DOHH2 (cell line): ENCODE measurements at regions not wholly inside any gene's neighbourhood (a gene's known extent, or its start where the extent isn't known, plus 50 kb on each side); places are given as distances from the start of the nearest gene placed in this dataset.

Source experiments
- H3F3A ChIP-seq: fragments of 200-600 bp; sonication (generic), shearing (Covaris generic); 2 replicates; pipeline ENCODE4 v1.6.0; 2016; ENCODE audit warnings: antibody characterized with exemption, mild to moderate bottlenecking; ENCODE audit not compliant: control insufficient read depth, insufficient read depth
- H3K27ac ChIP-seq: fragments of 200-600 bp; sonication (generic); 2 replicates; pipeline ENCODE4 v1.5.1; 2014; ENCODE audit warnings: low read depth, mild to moderate bottlenecking, low read length, moderate library complexity
- H3K27me3 ChIP-seq: fragments of 200-600 bp; sonication (generic); 2 replicates; pipeline ENCODE4 v1.6.1; 2014; ENCODE audit warnings: mild to moderate bottlenecking, low read length, mixed read lengths; ENCODE audit not compliant: control insufficient read depth
- H3K36me3 ChIP-seq: fragments of 200-600 bp; sonication (generic); 2 replicates; pipeline ENCODE4 v1.6.1; 2014; ENCODE audit warnings: mild to moderate bottlenecking, low read length, moderate library complexity, mixed read lengths; ENCODE audit not compliant: control insufficient read depth
- H3K4me1 ChIP-seq: fragments of 200-600 bp; sonication (generic); 2 replicates; pipeline ENCODE4 v1.6.1; 2014; ENCODE audit warnings: mild to moderate bottlenecking, low read length, mixed read lengths; ENCODE audit not compliant: control insufficient read depth
- H3K4me2 ChIP-seq: fragments of 200-600 bp; sonication (generic); 2 replicates; pipeline ENCODE4 v1.6.0; 2014; ENCODE audit warnings: mild to moderate bottlenecking, low read length, moderate library complexity
- H3K4me3 ChIP-seq: fragments of 200-600 bp; sonication (generic); 2 replicates; pipeline ENCODE4 v1.5.1; 2014; ENCODE audit warnings: mild to moderate bottlenecking, low read length, mixed read lengths
- H3K79me2 ChIP-seq: fragments of 200-600 bp; sonication (generic); 2 replicates; pipeline ENCODE4 v1.6.1; 2014; ENCODE audit warnings: mild to moderate bottlenecking, low read length, mixed read lengths; ENCODE audit not compliant: control insufficient read depth
- H3K9me2 ChIP-seq: fragments of 200-600 bp; sonication (generic); replicated peaks from 2 replicates; pipeline ENCODE4 v1.6.1; 2014; ENCODE audit warnings: mild to moderate bottlenecking, low read length, mixed read lengths; ENCODE audit not compliant: control insufficient read depth
- H3K9me3 ChIP-seq: fragments of 200-600 bp; sonication (generic); 2 replicates; pipeline ENCODE4 v1.6.1; 2014; ENCODE audit warnings: antibody characterized with exemption, low read length, mixed read lengths; ENCODE audit not compliant: control insufficient read depth, insufficient read depth
- H4K20me1 ChIP-seq: fragments of 200-600 bp; sonication (generic); 2 replicates; pipeline ENCODE4 v1.6.0; 2014; ENCODE audit warnings: low read depth, mild to moderate bottlenecking, antibody characterized with exemption, low read length, moderate library complexity; ENCODE audit not compliant: control insufficient read depth, insufficient read depth
- EZH2phosphoT487 ChIP-seq: fragments of 200-600 bp; sonication (generic); IDR thresholded peaks from 2 replicates; pipeline ENCODE4 v1.6.1; 2017; ENCODE audit warnings: borderline replicate concordance, mild to moderate bottlenecking, antibody characterized with exemption, low read length, moderate library complexity, mixed read lengths
- TF ChIP-seq, protein P1 (sequence below): fragments of 200-600 bp; sonication (generic); IDR thresholded peaks from one replicate; pipeline ENCODE4 v1.5.1; 2014; ENCODE audit warnings: antibody characterized with exemption, mild to moderate bottlenecking, low read depth, low read length; ENCODE audit not compliant: poor library complexity, severe bottlenecking

DNA sequence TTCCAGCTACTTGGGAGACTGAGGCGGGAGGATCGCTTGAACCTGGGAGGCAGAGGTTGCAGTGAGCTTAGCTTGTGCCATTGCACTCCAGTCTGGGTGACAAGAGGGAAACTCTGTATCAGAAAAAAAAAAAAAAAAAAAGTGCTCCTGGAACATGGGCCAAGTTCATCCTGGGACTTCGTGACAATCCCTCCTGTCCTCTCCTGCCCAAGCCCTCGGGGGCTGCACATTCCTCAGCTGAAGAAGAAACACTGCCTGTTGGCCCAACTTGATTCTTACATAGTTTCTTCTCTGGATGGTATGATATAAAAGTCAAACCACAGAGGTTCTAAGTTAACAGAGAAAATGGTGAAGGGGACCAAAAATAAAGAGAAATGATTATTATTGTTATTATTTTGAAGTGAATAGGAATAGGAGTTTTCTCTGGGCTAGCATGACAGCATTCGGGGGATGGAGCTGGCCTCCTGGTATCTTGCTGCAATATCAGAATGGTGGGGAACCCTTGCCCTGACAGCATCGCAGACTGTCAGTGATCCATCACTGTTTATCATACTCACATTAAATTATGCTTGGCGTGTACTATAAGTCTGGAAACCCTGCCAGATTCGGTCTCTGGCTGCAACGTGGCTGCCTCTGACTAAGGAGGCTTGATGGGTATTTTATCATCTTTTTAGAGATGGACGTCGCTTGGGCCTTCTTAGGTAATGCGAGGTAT is 113.7 kb upstream of the OXGR1 start:
- no peaks in the 10 kb centered on the region for H3K27me3 ChIP-seq
- H3K27ac ChIP-seq: no peak overlapping the region
- no peaks in the 10 kb centered on the region for H3K36me3 ChIP-seq
- no peaks in the 10 kb centered on the region for H3K4me1 ChIP-seq
- no peaks in the 10 kb centered on the region for H3K9me2 ChIP-seq
- H3K4me2 ChIP-seq: no peak overlapping the region
- no peaks in the 10 kb centered on the region for H4K20me1 ChIP-seq
- peaks cover 8% of the 10 kb centered on the region; the same call in 1 of the 2 replicates for H3K9me3 ChIP-seq
- no peak overlapping the region for H3K4me3 ChIP-seq
- no peaks in the 10 kb centered on the region for H3F3A ChIP-seq
- H3K79me2 ChIP-seq: no peaks in the 10 kb centered on the region
- TF ChIP-seq, protein P1, sequence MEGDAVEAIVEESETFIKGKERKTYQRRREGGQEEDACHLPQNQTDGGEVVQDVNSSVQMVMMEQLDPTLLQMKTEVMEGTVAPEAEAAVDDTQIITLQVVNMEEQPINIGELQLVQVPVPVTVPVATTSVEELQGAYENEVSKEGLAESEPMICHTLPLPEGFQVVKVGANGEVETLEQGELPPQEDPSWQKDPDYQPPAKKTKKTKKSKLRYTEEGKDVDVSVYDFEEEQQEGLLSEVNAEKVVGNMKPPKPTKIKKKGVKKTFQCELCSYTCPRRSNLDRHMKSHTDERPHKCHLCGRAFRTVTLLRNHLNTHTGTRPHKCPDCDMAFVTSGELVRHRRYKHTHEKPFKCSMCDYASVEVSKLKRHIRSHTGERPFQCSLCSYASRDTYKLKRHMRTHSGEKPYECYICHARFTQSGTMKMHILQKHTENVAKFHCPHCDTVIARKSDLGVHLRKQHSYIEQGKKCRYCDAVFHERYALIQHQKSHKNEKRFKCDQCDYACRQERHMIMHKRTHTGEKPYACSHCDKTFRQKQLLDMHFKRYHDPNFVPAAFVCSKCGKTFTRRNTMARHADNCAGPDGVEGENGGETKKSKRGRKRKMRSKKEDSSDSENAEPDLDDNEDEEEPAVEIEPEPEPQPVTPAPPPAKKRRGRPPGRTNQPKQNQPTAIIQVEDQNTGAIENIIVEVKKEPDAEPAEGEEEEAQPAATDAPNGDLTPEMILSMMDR: no peak
- no peak for TF ChIP-seq EZH2phosphoT487

DNA sequence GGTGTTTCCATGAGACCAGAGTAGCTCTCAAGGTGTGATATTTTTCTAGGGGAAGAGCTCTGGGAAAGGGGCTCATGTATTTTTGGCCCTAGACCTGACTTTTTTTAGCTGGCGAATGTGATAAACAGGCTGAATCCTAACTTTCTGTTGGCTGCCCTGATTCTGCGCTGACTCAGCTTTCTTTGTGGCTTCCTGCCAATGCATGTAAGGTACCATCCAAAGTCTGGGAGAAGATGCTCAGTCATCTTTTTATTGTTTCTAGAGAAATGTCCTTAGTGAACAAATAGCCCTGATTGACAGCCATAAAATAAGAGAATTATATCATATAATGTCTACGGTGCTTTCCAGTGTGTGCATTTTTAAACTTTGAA is 113.6 kb upstream of the MBNL2 start:
- H3K27me3 ChIP-seq: no peaks in the 10 kb centered on the region
- H3F3A ChIP-seq: no peaks in the 10 kb centered on the region
- peaks cover 8% of the 10 kb centered on the region; the same call in 1 of the 2 replicates for H3K9me3 ChIP-seq
- TF ChIP-seq EZH2phosphoT487: no peak
- TF ChIP-seq, protein P1: no peak
- no peaks in the 10 kb centered on the region for H3K79me2 ChIP-seq
- H3K4me2 ChIP-seq: no peak overlapping the region
- no peaks in the 10 kb centered on the region for H3K4me1 ChIP-seq
- no peaks in the 10 kb centered on the region for H3K9me2 ChIP-seq
- no peak overlapping the region for H3K4me3 ChIP-seq
- H4K20me1 ChIP-seq: no peaks in the 10 kb centered on the region
- H3K27ac ChIP-seq: no peak overlapping the region
- H3K36me3 ChIP-seq: no peaks in the 10 kb centered on the region

DNA sequence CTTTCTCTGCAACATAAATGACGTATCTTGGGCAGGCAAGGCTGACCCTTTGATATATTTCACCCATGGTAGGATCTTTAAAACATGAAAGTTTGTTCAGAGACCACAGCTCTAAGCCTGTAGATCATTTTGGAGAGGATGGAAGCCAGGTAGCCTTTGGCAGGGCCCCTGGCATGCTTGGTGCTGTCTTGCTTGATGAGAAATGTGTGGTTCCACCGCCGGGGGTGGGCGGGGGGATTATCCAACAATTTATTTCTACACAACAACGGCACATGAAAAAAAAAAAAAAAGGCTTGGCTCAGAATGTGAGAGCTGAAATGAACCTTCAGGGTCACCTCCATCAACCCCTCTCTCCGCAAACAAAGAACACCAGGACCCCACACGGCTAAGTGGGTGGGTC is 112.9 kb upstream of the MBNL2 start:
- Histone ChIP-seq H3K9me2 (no peaks in the 10 kb centered on the region), H4K20me1 (no peaks in the 10 kb centered on the region), H3K79me2 (no peaks in the 10 kb centered on the region), H3K4me1 (no peaks in the 10 kb centered on the region), H3K27me3 (no peaks in the 10 kb centered on the region), H3F3A (no peaks in the 10 kb centered on the region), H3K4me2 (no peak overlapping the region), H3K27ac (no peak overlapping the region), H3K4me3 (no peak overlapping the region), H3K36me3 (no peaks in the 10 kb centered on the region), H3K9me3 (peaks cover 3% of the 10 kb centered on the region; the same call in 1 of the 2 replicates)
- TF ChIP-seq, protein P1: no peak
- TF ChIP-seq EZH2phosphoT487: no peak
